GM12878 (cell line): ENCODE measurements at regions not wholly inside any gene's neighbourhood (a gene's known extent, or its start where the extent isn't known, plus 50 kb on each side); places are given as distances from the start of the nearest gene placed in this dataset.

ENCODE experiments used
- FOXM1 ChIP-seq: IDR thresholded peaks from 2 replicates; pipeline ENCODE4 v1.6.1; 2012; ENCODE audit warnings: low read depth, mild to moderate bottlenecking, inconsistent platforms, low read length, moderate library complexity
- POLR2A ChIP-seq: IDR thresholded peaks from 2 replicates; pipeline ENCODE4 v1.6.1; 2011; ENCODE audit warnings: low read depth, mild to moderate bottlenecking, low read length
- SP1 ChIP-seq: IDR thresholded peaks from one replicate; pipeline ENCODE4 v1.6.1; 2011; ENCODE audit warnings: low read depth, low read length
- ZNF207 ChIP-seq: fragments of 450-650 bp; IDR thresholded peaks from 2 replicates; pipeline ENCODE4 v1.6.1; 2014; ENCODE audit warnings: antibody characterized with exemption, mild to moderate bottlenecking, borderline replicate concordance
- TF ChIP-seq, protein P1 (sequence below): IDR thresholded peaks from 2 replicates; pipeline ENCODE4 v1.6.1; 2012; ENCODE audit warnings: low read depth, low read length, improper control_type of control experiment
- TF ChIP-seq, protein P2 (sequence below), 3 experiments: IDR thresholded peaks in 2 of 3; conservative IDR thresholded peaks in 1 of 3; 2 replicates each; pipeline ENCODE4 v1.5.1; 2011; ENCODE audit warnings: low read depth in 3 of 3, low read length in 3 of 3, mild to moderate bottlenecking in 3 of 3, control low read depth in 2 of 3, moderate library complexity in 2 of 3, inconsistent platforms in 1 of 3, mixed read lengths in 1 of 3; ENCODE audit not compliant: control insufficient read depth in 2 of 3, insufficient read depth in 1 of 3; ENCODE audit errors: extremely low read depth in 1 of 3

DNA sequence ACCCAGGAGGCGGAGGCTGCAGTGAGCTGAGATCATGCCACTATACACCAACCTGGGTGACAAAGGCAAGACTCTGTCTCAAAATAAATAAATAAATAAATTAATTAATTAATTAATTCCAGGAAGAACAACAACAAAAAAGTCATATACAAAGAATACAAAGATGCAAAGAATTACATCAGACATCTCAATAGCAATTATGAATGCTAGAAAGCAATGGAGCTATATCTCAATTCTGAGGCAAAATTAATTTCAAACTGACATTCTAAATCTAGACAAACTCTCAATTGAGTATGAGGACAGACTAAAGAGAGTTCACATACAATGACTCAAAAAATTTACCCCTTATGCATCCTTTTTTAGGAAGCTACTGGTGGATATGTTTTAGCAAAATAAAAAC is 69.6 kb upstream of the CTNNB1 start:
- TF ChIP-seq SP1 (no peak), FOXM1 (no peak), ZNF207 (no peak), POLR2A (no peak)
- TF ChIP-seq, protein P1, sequence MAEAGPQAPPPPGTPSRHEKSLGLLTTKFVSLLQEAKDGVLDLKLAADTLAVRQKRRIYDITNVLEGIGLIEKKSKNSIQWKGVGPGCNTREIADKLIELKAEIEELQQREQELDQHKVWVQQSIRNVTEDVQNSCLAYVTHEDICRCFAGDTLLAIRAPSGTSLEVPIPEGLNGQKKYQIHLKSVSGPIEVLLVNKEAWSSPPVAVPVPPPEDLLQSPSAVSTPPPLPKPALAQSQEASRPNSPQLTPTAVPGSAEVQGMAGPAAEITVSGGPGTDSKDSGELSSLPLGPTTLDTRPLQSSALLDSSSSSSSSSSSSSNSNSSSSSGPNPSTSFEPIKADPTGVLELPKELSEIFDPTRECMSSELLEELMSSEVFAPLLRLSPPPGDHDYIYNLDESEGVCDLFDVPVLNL, result no peak
- TF ChIP-seq, protein P2, sequence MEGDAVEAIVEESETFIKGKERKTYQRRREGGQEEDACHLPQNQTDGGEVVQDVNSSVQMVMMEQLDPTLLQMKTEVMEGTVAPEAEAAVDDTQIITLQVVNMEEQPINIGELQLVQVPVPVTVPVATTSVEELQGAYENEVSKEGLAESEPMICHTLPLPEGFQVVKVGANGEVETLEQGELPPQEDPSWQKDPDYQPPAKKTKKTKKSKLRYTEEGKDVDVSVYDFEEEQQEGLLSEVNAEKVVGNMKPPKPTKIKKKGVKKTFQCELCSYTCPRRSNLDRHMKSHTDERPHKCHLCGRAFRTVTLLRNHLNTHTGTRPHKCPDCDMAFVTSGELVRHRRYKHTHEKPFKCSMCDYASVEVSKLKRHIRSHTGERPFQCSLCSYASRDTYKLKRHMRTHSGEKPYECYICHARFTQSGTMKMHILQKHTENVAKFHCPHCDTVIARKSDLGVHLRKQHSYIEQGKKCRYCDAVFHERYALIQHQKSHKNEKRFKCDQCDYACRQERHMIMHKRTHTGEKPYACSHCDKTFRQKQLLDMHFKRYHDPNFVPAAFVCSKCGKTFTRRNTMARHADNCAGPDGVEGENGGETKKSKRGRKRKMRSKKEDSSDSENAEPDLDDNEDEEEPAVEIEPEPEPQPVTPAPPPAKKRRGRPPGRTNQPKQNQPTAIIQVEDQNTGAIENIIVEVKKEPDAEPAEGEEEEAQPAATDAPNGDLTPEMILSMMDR (IDR thresholded peaks at IDR 0.05 in 2 of 3, conservative IDR thresholded peaks at IDR 0.05 in 1 of 3; ENCODE audit: control insufficient read depth in 2 of 3, extremely low read depth in 1 of 3, insufficient read depth in 1 of 3, low read depth in 3 of 3, low read length in 3 of 3), result no peak
